Kidney (tissue), 13 donors: ENCODE measurements at regions not wholly inside any gene's neighbourhood (a gene's known extent, or its start where the extent isn't known, plus 50 kb on each side); places are given as distances from the start of the nearest gene placed in this dataset.
A peak's percentile ranks its signal among the peaks of the same experiment; 100 is the strongest.

ENCODE experiments used
- DNase-seq, 5 donors: peaks; one replicate each; pipeline ENCODE4 v3.0.0-alpha.2; 2013 to 2020
- FAIRE-seq: peaks from 2 replicates; lab custom pipeline; 2012; peaks lifted over from hg19 to GRCh38; lab: Jason Lieb, UNC
- H3K27ac ChIP-seq, 2 donors: one replicate each; pipeline ENCODE4 v1.7.0; 2013; ENCODE audit warnings: low read depth in 2 of 2, low read length in 2 of 2, inconsistent platforms in 1 of 2
- H3K27me3 ChIP-seq: one replicate; pipeline ENCODE4 v1.7.1; 2013; ENCODE audit warnings: low read length, inconsistent platforms; ENCODE audit not compliant: control insufficient read depth, insufficient read depth
- H3K36me3 ChIP-seq, 3 donors: one replicate each; pipeline versions ENCODE4 v1.7.0 to v1.7.1; 2013; ENCODE audit warnings: low read length in 3 of 3, control low read depth in 1 of 3, inconsistent platforms in 1 of 3; ENCODE audit not compliant: insufficient read depth in 3 of 3, control insufficient read depth in 2 of 3
- H3K4me1 ChIP-seq, 3 donors: one replicate each; pipeline versions ENCODE4 v1.7.0 to v1.7.1; 2013; ENCODE audit warnings: low read length in 3 of 3, inconsistent platforms in 1 of 3, low read depth in 1 of 3; ENCODE audit not compliant: control insufficient read depth in 2 of 3, insufficient read depth in 2 of 3
- H3K4me3 ChIP-seq, 3 donors: one replicate each; pipeline versions ENCODE4 v1.7.0 to v1.8.1; 2013; ENCODE audit warnings: low read length in 3 of 3, control low read depth in 1 of 3, inconsistent platforms in 1 of 3
- H3K9ac ChIP-seq, 3 donors: one replicate each; pipeline versions ENCODE4 v1.7.0 to v1.7.1; 2013; ENCODE audit warnings: low read length in 3 of 3, control low read depth in 1 of 3, inconsistent platforms in 1 of 3
- H3K9me3 ChIP-seq, 3 donors: one replicate each; pipeline versions ENCODE4 v1.7.0 to v1.7.1; 2013; ENCODE audit warnings: low read length in 3 of 3, control low read depth in 1 of 3, inconsistent platforms in 1 of 3; ENCODE audit not compliant: control insufficient read depth in 2 of 3, insufficient read depth in 1 of 3
- intact Hi-C: fragments of 100-400 bp; cut with DNase I; formaldehyde crosslinking; loops from one replicate; pipeline ENCODE4 v1.11.1; 2022
- TF ChIP-seq, protein P1 (sequence below): IDR thresholded peaks from 3 replicates; pipeline ENCODE4 v1.5.1; 2012; ENCODE audit warnings: mild to moderate bottlenecking, moderate library complexity, borderline replicate concordance; ENCODE audit not compliant: insufficient read depth; ENCODE audit errors: extremely low read depth
- donor health status: control.
- donor health status: control.
- donor health status: control.
- donor health status: control.
- donor health status: control.
- donor health status: DM: yes; HTN: yes; CAD: no.
- donor health status: Normal renal cell carcinoma (clear cell type).

DNA sequence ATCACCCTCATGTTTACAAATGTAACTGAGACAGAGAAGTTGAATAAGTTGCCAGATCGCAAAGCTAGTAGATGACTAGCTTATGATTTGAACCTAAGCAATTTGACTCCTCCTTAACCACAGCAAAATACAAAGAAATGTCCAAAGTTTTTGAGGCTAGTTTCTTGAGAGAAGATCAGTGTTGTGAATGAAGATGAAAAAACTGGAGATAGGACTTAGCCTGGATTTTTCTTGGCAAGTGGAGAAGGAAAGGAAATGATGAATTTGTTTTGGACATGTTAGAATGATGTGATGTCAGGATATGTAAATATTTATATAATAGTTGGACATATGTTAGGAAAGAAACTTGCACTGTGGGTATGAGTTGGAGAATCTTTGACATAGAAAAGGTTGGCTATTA is 149.8 kb downstream of the LSMEM1 start:
- Histone ChIP-seq H3K4me1 (no peaks in the 10 kb centered on the region), H3K4me3 (no peak overlapping the region), H3K27ac (no peak overlapping the region), H3K27me3 (no peaks in the 10 kb centered on the region), H3K9me3 (peaks cover 0 to 4% (median 0%) of the 10 kb centered on the region in 3 donors), H3K36me3 (no peaks in the 10 kb centered on the region), H3K9ac (no peak overlapping the region)
- FAIRE-seq (no peak), DNase-seq (no peak)
- intact Hi-C loops: no loop called here
- TF ChIP-seq, protein P1, sequence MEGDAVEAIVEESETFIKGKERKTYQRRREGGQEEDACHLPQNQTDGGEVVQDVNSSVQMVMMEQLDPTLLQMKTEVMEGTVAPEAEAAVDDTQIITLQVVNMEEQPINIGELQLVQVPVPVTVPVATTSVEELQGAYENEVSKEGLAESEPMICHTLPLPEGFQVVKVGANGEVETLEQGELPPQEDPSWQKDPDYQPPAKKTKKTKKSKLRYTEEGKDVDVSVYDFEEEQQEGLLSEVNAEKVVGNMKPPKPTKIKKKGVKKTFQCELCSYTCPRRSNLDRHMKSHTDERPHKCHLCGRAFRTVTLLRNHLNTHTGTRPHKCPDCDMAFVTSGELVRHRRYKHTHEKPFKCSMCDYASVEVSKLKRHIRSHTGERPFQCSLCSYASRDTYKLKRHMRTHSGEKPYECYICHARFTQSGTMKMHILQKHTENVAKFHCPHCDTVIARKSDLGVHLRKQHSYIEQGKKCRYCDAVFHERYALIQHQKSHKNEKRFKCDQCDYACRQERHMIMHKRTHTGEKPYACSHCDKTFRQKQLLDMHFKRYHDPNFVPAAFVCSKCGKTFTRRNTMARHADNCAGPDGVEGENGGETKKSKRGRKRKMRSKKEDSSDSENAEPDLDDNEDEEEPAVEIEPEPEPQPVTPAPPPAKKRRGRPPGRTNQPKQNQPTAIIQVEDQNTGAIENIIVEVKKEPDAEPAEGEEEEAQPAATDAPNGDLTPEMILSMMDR: no peak

DNA sequence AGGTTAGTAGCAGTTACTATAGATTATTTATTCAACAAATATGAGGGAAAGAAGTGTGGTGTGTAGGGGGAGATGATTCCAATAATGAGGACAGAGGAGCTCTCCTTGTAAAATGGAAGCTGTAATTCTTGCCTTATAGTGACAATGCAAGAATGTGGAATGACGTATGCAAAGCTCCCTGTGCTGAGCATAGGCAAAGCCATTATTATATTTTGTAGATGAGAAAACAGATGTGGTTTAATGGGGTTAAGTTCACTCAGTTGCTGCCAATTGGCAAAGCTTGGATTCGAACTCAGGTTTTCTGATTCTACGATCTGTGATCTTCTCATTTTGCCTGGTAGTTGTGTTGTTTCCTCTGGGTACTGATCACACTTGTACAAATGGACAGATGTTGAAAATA is 153.3 kb downstream of the LSMEM1 start:
- Histone ChIP-seq H3K4me3 (no peak overlapping the region), H3K4me1 (no peaks in the 10 kb centered on the region), H3K36me3 (no peaks in the 10 kb centered on the region), H3K27ac (no peak overlapping the region), H3K27me3 (no peaks in the 10 kb centered on the region), H3K9ac (no peak overlapping the region), H3K9me3 (no peaks in the 10 kb centered on the region)
- TF ChIP-seq, protein P1: no peak
- FAIRE-seq (no peak), DNase-seq (no peak)
- intact Hi-C loops: no loop called here

DNA sequence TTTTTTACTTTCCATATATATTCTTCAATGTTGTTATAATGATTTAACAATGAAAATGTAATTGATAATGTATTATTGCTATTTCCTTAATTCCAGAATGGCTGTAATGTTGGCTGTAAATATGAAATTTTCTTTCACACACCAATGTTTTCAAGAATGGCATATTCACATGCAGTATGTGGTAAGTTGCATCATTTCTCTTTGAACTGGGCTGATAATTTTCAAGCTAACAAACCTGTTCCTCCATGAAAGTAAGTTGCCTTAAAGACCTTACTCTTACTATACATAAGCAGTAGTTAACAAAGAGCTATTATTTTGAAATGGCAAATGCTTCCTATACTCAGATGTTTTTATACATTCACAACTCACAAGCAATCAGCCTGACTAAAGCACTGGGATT is 154.5 kb downstream of the TMEM168 start:
- Histone ChIP-seq H3K27ac (no peak overlapping the region), H3K4me3 (no peak overlapping the region), H3K9ac (no peak overlapping the region), H3K27me3 (no peaks in the 10 kb centered on the region), H3K36me3 (no peaks in the 10 kb centered on the region), H3K9me3 (no peaks in the 10 kb centered on the region), H3K4me1 (no peaks in the 10 kb centered on the region)
- no peak for FAIRE-seq
- TF ChIP-seq, protein P1: no peak
- peak in 1 of 5 donors; percentile 1 for DNase-seq
- intact Hi-C loops: no loop called here
